CD4-positive, alpha-beta T cell treated with Interferon gamma for 1 hour (primary cell): ENCODE measurements at regions not wholly inside any gene's neighbourhood (a gene's known extent, or its start where the extent isn't known, plus 50 kb on each side); places are given as distances from the start of the nearest gene placed in this dataset.
A peak's percentile ranks its signal among the peaks of the same experiment; 100 is the strongest.

Source experiments
- DNase-seq: peaks from one replicate; pipeline ENCODE4 v3.0.0-alpha.2; 2020

DNA sequence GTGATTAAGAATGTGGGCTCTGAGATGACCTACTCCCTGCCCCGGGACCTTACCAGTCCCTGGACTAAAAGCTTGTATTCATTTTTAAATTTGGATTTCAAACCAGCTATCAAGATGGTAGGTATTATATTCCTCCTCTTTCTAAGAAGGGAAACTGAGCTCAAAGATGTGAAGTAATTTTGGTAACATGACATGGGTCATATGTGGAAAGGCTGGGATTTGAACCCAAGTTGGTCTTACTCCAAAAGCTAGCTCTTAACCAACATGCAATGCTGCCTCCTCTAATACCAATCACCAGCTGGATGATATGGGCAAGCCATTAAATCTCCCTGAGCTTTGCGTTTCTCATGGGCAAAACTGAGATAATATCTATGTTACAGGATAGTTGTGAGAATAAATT is 166.4 kb upstream of the SLC38A2 start:
- DNase-seq: no peak

DNA sequence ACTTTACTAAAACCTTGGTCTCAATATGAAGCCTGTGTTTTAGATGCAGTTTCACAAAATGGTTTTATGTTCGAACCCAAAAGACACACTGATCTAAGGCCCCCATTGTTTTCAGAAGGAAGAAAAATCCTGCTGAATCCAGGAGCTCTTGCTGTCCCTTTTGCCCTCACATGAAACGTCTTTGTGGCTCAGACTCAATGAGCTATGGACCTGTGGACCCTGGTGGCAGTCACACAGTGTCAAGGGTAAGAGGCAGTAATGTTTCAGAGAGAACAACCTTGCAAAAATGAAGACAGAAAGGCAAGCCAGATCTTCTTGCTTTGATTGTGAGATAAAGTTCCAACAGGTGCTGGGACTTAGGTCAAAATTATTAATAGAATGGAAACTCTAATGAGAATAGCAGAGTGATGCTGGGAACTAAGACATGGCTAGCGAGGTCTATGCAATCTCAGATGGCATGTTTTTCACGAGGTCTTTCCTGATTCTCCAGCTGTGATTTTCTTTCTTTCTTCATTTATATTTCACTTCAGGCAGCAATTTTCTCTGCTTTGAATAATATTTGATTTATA is 164.9 kb upstream of the SLC38A2 start:
- DNase-seq: no peak

GRCh38 chr12:46536316-46536715 is 163.7 kb upstream of the SLC38A2 start:
- DNase-seq: peak; percentile 7

GRCh38 chr12:46535907-46536306 is 163.3 kb upstream of the SLC38A2 start:
- DNase-seq: no peak

- no peak for DNase-seq
These were observed 162.8 kb upstream of the SLC38A2 start for GRCh38 chr12:46535376-46535775.

GRCh38 chr12:46534327-46534840 is 161.8 kb upstream of the SLC38A2 start:
- DNase-seq: no peak

GRCh38 chr12:46533723-46534122 is 161.2 kb upstream of the SLC38A2 start:
- DNase-seq: no peak

- no peak for DNase-seq
These were observed 159.2 kb upstream of the SLC38A2 start for GRCh38 chr12:46531804-46532203.

GRCh38 chr12:46531059-46531785 is 158.6 kb upstream of the SLC38A2 start:
- no peak for DNase-seq

DNA sequence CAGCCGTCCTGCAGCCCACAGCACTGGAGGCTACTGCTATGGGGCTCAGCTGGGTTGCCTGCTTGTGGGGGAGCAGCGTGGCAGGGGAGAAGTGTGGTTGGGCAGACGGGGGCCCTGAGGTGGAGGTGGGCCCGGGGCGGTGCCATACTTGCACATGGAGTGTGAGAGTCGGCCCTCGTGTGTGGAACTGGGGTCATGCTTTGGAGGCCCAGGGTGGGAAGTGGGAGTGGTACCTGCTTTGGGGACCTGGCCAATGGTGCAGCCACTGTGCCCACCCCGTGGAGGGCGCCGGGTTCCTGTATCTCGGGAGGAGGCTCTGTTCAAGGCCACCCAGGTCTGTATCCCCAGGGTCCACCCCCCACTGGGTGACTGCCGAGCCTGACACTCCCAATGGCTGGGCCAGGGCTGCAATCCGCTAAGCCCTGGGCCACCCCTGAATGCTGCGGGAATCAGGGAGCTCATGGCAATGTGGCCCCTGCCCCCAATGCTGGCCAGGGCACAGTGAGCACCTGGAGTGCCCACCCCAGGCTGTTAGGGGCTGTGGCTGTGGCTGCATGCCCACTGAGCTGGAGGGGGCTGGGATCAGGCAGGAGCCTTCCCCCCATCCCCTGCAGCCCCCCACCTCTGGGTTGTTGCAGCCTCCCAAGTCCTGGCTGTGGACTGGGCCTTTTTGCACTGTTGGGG is 157.9 kb upstream of the SLC38A2 start:
- no peak for DNase-seq

DNA sequence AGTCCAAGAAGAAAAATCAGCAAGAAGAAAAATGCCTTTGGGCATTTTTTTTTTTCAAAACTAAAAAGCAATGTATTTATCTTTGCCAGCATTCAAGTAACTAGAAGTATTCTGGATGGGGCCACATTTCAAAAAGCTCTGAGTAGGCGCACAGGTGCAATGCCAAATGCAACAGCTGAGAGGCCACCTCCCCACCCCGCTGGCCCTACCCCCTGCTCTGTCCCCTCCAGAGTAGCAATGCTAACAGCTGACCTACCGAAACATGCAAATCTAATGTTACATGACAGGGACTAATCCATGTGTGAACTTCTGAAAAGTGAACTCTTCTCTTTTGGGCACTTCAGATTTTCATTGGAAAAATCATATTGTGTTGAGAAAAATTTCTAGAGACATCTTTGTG is 153.7 kb upstream of the SLC38A2 start:
- DNase-seq: no peak

DNA sequence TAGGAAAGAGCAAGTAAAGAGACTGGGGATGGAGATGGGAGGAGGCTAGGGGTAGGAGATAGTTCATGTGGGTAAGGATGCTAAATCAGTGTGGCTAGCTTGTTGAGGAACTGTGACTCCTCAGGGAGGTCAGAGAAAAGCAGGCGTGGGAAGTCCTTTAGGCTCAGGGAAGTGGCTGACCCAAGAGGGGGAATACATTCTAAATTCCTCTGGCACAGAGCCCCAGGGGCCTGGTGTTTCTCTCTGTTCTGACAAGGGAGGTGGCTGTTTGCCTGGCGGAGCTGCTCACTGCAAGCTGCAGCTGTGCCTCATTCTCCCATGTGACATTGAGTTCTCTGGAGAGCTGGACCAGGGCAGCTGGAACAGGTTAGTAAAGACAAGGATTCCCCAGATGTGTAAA is 152.2 kb upstream of the SLC38A2 start:
- no peak for DNase-seq

GRCh38 chr12:46523863-46524770 is 151.5 kb upstream of the SLC38A2 start:
- no peak for DNase-seq

- DNase-seq: no peak
These were observed 150.9 kb upstream of the SLC38A2 start for GRCh38 chr12:46523446-46523845.

GRCh38 chr12:46522071-46522470 is 149.5 kb upstream of the SLC38A2 start:
- DNase-seq: no peak

DNA sequence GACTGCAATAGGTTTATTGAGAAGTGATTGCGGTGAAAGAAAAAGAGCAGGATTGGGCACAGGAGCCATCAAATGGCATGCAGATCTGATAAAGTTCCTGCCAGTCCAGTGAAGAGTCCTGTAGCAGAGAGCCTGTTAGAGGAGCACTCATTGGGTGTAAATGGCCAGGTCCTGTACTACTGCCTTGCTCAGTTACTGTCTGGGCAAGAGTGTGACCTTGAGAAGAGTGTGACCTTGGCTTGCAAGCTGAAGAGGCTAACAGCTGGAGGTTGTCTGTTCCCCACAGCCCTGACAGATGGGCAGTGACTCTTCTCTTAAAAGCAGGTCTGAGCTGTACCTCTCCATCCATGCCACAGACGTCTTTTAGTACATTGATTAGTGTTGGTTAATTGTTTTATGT is 148.6 kb upstream of the SLC38A2 start:
- DNase-seq: no peak

DNA sequence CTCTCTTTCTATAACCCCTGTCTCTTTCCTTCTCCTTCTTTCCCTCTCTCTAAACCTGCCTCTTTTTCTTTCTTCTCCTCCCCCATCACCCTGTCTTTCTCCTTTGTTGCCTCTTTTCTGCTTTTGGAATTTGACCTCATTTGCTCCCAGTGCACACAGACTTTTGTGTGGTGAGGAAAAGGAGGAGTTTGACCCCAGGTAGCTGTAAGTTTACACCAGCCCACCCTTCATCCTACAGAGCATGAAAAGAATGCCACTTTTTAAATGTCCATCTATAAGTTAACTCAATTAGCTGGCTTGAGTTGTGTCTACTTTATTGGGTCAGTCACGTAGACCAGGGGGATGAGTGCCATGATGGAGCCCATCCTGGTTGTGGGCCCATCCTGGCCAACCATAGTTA is 146.8 kb upstream of the SLC38A2 start:
- no peak for DNase-seq

DNA sequence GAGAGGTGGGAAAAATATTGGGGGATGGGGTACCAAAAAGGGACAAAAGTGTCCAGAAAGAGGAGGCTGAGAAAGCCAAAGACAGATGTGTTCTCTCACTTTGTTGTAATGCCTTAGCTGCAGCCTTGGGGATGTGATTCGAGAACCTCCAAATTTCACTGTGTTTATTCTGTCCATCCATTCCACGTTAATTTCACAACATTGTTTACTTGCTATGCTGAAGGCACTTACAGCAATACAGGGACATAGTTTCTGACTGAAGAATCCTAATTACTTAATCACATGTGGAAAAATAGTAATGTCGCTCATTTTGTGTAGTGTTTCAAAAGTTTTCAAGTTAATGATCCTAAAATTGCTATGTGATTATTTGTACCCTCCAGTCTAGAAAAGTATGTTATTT is 146.2 kb upstream of the SLC38A2 start:
- DNase-seq: no peak

DNA sequence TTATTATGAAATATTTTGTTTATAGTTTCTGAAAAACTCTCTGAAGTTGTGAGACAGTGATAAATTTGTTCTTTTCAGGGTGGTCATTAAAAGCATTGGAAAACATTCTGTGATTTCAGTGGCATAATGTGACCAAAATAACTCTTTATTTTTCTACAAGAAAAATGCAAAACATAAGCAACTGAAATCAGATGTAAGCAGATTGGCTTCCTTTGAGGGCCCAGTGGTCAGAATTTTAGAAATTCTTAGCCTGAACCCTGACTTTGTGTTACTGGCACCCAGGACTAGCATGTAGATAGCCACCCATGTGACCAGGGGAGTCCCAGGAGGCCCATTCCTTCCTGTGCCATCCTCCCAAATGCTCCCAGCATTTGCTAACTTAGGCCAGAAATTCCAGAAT is 145.6 kb upstream of the SLC38A2 start:
- DNase-seq: no peak

DNA sequence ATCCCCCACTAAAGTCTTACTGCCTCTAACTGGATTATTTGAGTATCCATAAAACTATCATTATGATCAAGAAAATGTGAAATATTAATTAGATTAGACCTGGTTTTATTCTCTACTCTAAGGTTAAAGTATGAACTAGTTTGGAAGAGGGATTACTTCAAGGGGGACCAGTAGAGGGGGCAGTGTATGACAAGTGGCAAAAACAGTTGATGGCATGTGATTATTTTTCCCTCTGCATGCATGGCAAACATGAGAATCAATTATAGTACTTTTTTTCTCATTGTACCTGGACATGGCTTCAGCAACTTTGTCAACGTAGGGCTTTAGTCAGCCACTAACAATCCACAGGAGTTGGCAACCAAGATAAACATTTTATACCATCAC is 145.0 kb upstream of the SLC38A2 start:
- no peak for DNase-seq

GRCh38 chr12:46516933-46517578 is 144.5 kb upstream of the SLC38A2 start:
- no peak for DNase-seq

DNA sequence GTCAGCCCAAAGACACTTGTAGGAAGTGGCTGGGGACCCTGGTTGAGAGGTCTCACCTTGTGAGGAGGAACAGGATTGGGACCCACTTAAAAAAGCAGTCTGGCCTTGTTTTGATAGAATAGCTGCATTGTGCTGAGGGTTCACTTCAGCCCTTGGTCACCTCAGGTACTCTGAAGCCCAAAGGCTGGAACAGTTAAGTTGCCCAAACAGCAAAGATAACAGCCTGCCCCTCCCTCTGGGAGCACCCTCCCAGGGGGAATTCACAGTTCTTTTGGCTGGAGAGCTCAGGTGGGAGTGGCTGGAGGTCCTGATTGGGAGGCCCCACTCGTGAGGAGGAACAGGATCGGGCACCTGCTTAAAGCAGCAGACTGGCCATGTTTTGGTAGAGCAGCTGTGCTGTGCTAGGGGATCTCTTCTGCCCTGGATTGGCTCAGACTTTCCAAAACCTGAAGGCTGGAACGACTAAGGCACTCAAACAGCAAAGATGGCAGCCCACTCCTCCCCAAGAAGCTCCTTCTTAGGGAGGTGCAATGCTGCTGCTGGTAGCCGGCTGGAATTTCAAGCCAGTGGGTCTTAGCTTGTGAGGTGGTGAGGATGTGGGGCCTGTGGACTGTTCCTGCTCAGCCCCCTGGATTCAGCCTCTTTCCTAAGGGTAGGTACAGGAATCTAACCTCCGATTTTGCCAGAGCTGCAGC is 143.8 kb upstream of the SLC38A2 start:
- no peak for DNase-seq
